ENCODE measurements at regions not wholly inside any gene's neighbourhood (a gene's known extent, or its start where the extent isn't known, plus 50 kb on each side); places are given as distances from the start of the nearest gene placed in this dataset.
"Not testable (repeated sequence)": the region's sequence is repeated elsewhere in the genome, so short reads cannot be mapped to it uniquely, and the experiment has no call there.

DNA sequence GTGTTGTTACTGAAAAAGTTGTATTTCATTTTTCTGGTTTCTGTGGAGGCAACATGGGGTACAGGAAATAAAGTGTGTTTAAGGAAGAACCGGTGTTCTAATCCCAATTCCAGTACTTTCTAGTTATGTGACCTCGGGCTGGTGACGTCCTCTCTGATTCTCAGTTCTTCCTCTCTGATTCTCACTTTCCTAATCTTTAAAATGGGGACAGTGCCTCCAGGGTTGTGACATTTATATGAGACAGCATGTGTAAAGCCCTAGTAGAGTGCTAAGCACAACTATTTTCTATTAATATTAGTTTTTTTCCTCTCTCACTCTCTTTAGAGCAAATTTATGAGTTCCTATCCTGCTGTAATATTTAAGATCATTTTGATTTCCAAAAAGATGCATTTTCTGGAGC is 50.9 kb upstream of the PTPDC1 start:
- DNase-seq (ENCODE audit: low read depth): no peak
- no peak overlapping the region for H3K4me3 ChIP-seq (ENCODE audit: low read depth, low read length)
- TF ChIP-seq, protein P1, sequence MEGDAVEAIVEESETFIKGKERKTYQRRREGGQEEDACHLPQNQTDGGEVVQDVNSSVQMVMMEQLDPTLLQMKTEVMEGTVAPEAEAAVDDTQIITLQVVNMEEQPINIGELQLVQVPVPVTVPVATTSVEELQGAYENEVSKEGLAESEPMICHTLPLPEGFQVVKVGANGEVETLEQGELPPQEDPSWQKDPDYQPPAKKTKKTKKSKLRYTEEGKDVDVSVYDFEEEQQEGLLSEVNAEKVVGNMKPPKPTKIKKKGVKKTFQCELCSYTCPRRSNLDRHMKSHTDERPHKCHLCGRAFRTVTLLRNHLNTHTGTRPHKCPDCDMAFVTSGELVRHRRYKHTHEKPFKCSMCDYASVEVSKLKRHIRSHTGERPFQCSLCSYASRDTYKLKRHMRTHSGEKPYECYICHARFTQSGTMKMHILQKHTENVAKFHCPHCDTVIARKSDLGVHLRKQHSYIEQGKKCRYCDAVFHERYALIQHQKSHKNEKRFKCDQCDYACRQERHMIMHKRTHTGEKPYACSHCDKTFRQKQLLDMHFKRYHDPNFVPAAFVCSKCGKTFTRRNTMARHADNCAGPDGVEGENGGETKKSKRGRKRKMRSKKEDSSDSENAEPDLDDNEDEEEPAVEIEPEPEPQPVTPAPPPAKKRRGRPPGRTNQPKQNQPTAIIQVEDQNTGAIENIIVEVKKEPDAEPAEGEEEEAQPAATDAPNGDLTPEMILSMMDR (IDR thresholded peaks at IDR 0.05; ENCODE audit: insufficient read depth, low read depth, low read length, missing control alignments): no peak

DNA sequence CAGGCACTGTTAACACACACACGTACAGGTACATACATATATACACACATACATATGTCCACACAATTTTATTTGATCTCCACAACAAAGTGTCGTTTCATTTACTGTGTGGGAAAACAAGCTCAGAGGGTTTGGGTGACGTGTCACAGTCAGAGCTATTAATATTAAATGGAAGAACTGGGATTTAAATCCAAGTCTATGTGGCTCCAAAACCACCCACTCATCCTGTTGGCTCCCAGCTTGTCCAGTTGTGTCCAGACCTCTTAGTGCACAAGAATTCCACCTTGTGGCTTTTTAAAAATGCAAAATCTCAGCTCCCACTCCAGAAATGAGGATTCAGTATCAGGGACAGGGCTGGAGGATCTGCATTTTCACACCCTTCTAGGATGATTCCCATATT is 52.3 kb upstream of the PTPDC1 start:
- no peak overlapping the region for H3K4me3 ChIP-seq (ENCODE audit: low read depth, low read length)
- TF ChIP-seq, protein P1 (IDR thresholded peaks at IDR 0.05; ENCODE audit: insufficient read depth, low read depth, low read length, missing control alignments): no peak
- no peak for DNase-seq (ENCODE audit: low read depth)

DNA sequence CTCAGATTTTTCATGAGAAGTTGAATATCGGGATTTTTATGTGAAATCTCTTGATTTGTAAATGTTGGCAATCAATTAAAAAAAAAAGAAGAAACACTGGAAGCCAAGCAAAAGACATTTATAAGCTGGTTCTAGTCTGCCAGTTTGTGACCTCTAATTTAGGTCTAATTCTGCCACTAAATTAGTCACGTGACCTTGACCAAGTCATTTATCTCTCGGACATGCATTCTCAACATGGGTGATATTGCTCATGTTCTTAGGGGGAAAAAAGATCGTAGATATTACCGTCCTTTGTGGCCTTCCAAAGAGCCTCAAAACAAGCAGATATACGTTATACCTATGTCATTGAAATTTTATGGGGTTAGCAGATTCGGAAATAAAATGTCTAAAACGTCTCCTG is 52.9 kb upstream of the PTPDC1 start:
- H3K4me3 ChIP-seq (ENCODE audit: low read depth, low read length): peak overlapping the region; percentile 72
- DNase-seq (ENCODE audit: low read depth): peak; percentile 5
- TF ChIP-seq, protein P1 (IDR thresholded peaks at IDR 0.05; ENCODE audit: insufficient read depth, low read depth, low read length, missing control alignments): no peak

- TF ChIP-seq, protein P1 (IDR thresholded peaks at IDR 0.05; ENCODE audit: insufficient read depth, low read depth, low read length, missing control alignments): no peak
- DNase-seq (ENCODE audit: low read depth): peak; percentile 89
- peak overlapping the region; percentile 72 for H3K4me3 ChIP-seq (ENCODE audit: low read depth, low read length)
Measured at GRCh38 chr9:94030318-94031179, 53.7 kb upstream of the PTPDC1 start.

GRCh38 chr9:94029932-94030317 is 54.3 kb upstream of the PTPDC1 start:
- peak overlapping the region; percentile 72 for H3K4me3 ChIP-seq (ENCODE audit: low read depth, low read length)
- no peak for DNase-seq (ENCODE audit: low read depth)
- TF ChIP-seq, protein P1 (IDR thresholded peaks at IDR 0.05; ENCODE audit: insufficient read depth, low read depth, low read length, missing control alignments): no peak

DNA sequence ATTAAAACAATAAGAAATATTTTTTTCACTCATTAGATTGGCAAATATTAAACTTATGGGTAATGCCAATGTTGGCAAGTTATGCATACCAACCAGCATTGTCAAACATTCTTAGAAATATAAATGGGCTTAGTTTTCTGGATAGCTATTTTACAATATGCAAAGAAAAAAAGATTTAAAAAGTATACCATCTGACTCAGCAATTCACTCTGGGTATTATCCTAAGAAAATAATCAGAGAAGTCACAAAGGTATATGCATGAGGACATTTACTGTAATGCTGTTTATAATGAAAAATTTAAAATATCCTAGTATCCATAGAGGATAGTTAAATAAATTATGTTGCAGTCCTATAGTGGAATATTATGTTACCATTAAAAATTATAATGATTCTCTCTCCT is 57.4 kb upstream of the PTPDC1 start:
- no peak overlapping the region for H3K4me3 ChIP-seq (ENCODE audit: low read depth, low read length)
- TF ChIP-seq, protein P1 (IDR thresholded peaks at IDR 0.05; ENCODE audit: insufficient read depth, low read depth, low read length, missing control alignments): no peak
- DNase-seq (ENCODE audit: low read depth): no peak

DNA sequence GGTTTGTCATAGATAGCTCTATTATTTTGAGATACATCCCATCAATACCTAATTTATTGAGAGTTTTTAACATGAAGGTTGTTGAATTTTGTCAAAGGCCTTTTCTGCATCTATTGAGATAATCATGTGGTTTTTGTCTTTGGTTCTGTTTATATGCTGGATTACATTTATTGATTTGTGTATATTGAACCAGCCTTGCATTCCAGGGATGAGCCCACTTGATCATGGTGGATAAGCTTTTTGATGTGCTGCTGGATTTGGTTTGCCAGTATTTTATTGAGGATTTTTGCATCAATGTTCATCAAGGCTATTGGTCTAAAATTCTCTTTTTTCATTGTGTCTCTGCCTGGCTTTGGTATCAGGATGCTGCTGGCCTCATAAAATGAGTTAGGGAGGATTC is 61.8 kb upstream of the PTPDC1 start:
- not testable (repeated sequence) for H3K4me3 ChIP-seq (ENCODE audit: low read depth, low read length); DNase-seq (ENCODE audit: low read depth)

DNA sequence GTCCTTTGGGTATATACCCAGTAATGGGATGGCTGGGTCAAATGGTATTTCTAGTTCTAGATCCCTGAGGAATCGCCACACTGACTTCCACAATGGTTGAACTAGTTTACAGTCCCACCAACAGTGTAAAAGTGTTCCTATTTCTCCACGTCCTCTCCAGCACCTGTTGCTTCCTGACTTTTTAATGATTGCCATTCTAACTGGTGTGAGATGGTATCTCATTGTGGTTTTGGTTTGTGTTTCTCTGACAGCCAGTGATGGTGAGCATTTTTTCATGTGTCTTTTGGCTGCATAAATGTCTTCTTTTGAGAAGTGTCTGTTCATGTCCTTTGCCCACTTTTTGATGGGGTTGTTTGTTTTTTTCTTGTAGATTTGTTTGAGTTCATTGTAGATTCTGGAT is 63.4 kb upstream of the PTPDC1 start:
- DNase-seq (ENCODE audit: low read depth); H3K4me3 ChIP-seq (ENCODE audit: low read depth, low read length): not testable (repeated sequence)
